GM23338 (cell line): ENCODE measurements at regions not wholly inside any gene's neighbourhood (a gene's known extent, or its start where the extent isn't known, plus 50 kb on each side); places are given as distances from the start of the nearest gene placed in this dataset.

Source experiments
- ATAC-seq: fragments of 200-7000 bp; cut with Tn5 transposase; 3 replicates; pipeline ENCODE4 v1.9.1; 2020
- DNase-seq: peaks from one replicate; pipeline ENCODE4 v3.0.0-alpha.2; 2015; ENCODE audit warnings: low spot score
- H2AFZ ChIP-seq: fragments of 200-600 bp; sonication (generic); 2 replicates; pipeline ENCODE4 v1.8.0; 2016; ENCODE audit warnings: antibody characterized with exemption, mild to moderate bottlenecking, moderate library complexity
- H3F3A ChIP-seq: fragments of 200-600 bp; sonication (generic); replicated peaks from 2 replicates; pipeline ENCODE4 v1.8.0; 2017; ENCODE audit warnings: antibody characterized with exemption, mixed run types, low read depth
- H3K27ac ChIP-seq: fragments of 200-600 bp; sonication (generic); 2 replicates; pipeline ENCODE4 v1.6.1; 2016; ENCODE audit warnings: low read depth
- H3K27me3 ChIP-seq: fragments of 200-600 bp; sonication (generic); 2 replicates; pipeline ENCODE4 v1.8.0; 2016; ENCODE audit warnings: mild to moderate bottlenecking, mixed run types, moderate library complexity; ENCODE audit not compliant: insufficient read depth
- H3K36me3 ChIP-seq: fragments of 200-600 bp; sonication (generic); 2 replicates; pipeline ENCODE4 v1.8.0; 2016; ENCODE audit warnings: mild to moderate bottlenecking; ENCODE audit not compliant: insufficient read depth
- H3K4me1 ChIP-seq: fragments of 200-600 bp; sonication (generic); 2 replicates; pipeline ENCODE4 v1.8.0; 2016; ENCODE audit warnings: mild to moderate bottlenecking, moderate library complexity; ENCODE audit not compliant: insufficient read depth
- H3K4me2 ChIP-seq: fragments of 200-600 bp; sonication (generic); 2 replicates; pipeline ENCODE4 v1.7.1; 2017; ENCODE audit warnings: mixed run types
- H3K4me3 ChIP-seq: fragments of 200-600 bp; sonication (generic); 2 replicates; pipeline ENCODE4 v1.6.1; 2016; ENCODE audit warnings: mixed run types
- H3K79me2 ChIP-seq: fragments of 200-600 bp; sonication (generic); replicated peaks from 2 replicates; pipeline ENCODE4 v1.8.0; 2017; ENCODE audit warnings: mild to moderate bottlenecking; ENCODE audit not compliant: insufficient read depth
- H3K9me2 ChIP-seq: fragments of 200-600 bp; sonication (generic); 2 replicates; pipeline ENCODE4 v1.8.0; 2017; ENCODE audit not compliant: insufficient read depth
- H4K20me1 ChIP-seq: fragments of 200-600 bp; sonication (generic); replicated peaks from 2 replicates; pipeline ENCODE4 v1.8.0; 2017; ENCODE audit warnings: mild to moderate bottlenecking; ENCODE audit not compliant: insufficient read depth
- H3K27ac Mint-ChIP-seq: 2 replicates; pipeline ENCODE4 v1.8.0; 2020; ENCODE audit warnings: inconsistent platforms, mild to moderate bottlenecking, moderate library complexity, mixed read lengths
- H3K27me3 Mint-ChIP-seq: 3 replicates; pipeline ENCODE4 v1.8.0; 2022; ENCODE audit warnings: low read depth, mild to moderate bottlenecking, moderate library complexity, mixed read lengths, inconsistent platforms; ENCODE audit not compliant: insufficient read depth, poor library complexity
- H3K36me3 Mint-ChIP-seq: 3 replicates; pipeline ENCODE4 v1.8.0; 2021; ENCODE audit warnings: low read depth, mild to moderate bottlenecking, inconsistent platforms, moderate library complexity, mixed read lengths
- H3K4me1 Mint-ChIP-seq: 3 replicates; pipeline ENCODE4 v1.8.0; 2020; ENCODE audit warnings: mild to moderate bottlenecking, inconsistent platforms, mixed read lengths
- H3K4me3 Mint-ChIP-seq: 3 replicates; pipeline ENCODE4 v1.8.0; 2021; ENCODE audit warnings: moderate library complexity, mild to moderate bottlenecking, inconsistent platforms, mixed read lengths
- H3K9me3 Mint-ChIP-seq: 3 replicates; pipeline ENCODE4 v1.8.0; 2020; ENCODE audit warnings: moderate library complexity, mild to moderate bottlenecking, inconsistent platforms, mixed read lengths
- CREB1 ChIP-seq: fragments of 250-450 bp; sonication (Bioruptor Pico); IDR thresholded peaks from 2 replicates; pipeline ENCODE4 v1.5.0; 2020; ENCODE audit warnings: low read depth, mild to moderate bottlenecking, moderate library complexity
- EZH2 ChIP-seq: fragments of 200-600 bp; sonication (generic); IDR thresholded peaks from one replicate; pipeline ENCODE4 v1.8.0; 2017; ENCODE audit warnings: antibody characterized with exemption, mild to moderate bottlenecking, low read depth; ENCODE audit not compliant: unreplicated experiment
- EZH2phosphoT487 ChIP-seq: fragments of 200-600 bp; sonication (generic); IDR thresholded peaks from one replicate; pipeline ENCODE4 v1.8.1; 2018; ENCODE audit warnings: antibody characterized with exemption; ENCODE audit not compliant: unreplicated experiment
- JUNB ChIP-seq: IDR thresholded peaks from one replicate; pipeline ENCODE4 v1.6.1; 2016; ENCODE audit warnings: antibody characterized with exemption; ENCODE audit not compliant: unreplicated experiment
- NANOG ChIP-seq: IDR thresholded peaks from 2 replicates; pipeline ENCODE4 v1.6.1; 2016; ENCODE audit warnings: antibody characterized with exemption, borderline replicate concordance
- POLR2AphosphoS5 ChIP-seq: IDR thresholded peaks from 2 replicates; pipeline ENCODE4 v1.6.1; 2016; ENCODE audit warnings: antibody characterized with exemption, low read depth
- STAT1 ChIP-seq: IDR thresholded peaks from one replicate; pipeline ENCODE4 v1.6.1; 2016; ENCODE audit warnings: antibody characterized with exemption; ENCODE audit not compliant: unreplicated experiment
- ZNF114 ChIP-seq: fragments of 250-450 bp; sonication (Bioruptor Pico); IDR thresholded peaks from 2 replicates; pipeline ENCODE4 v1.5.0; 2020; ENCODE audit warnings: mild to moderate bottlenecking, moderate library complexity
- ZNF331 ChIP-seq: fragments of 250-450 bp; sonication (Bioruptor Pico); IDR thresholded peaks from 2 replicates; pipeline ENCODE4 v1.5.0; 2020; ENCODE audit warnings: low read depth, mild to moderate bottlenecking, moderate library complexity
- TF ChIP-seq, protein P1 (sequence below): IDR thresholded peaks from one replicate; pipeline ENCODE4 v1.6.1; 2018; ENCODE audit warnings: antibody characterized with exemption; ENCODE audit not compliant: unreplicated experiment
- TF ChIP-seq, protein P2 (sequence below): IDR thresholded peaks from 2 replicates; pipeline ENCODE4 v1.6.1; 2016; ENCODE audit warnings: antibody characterized with exemption
- TF ChIP-seq, protein P3 (sequence below), 2 experiments: fragments of 200-600 bp in 1 of 2; sonication (generic) in 1 of 2; conservative IDR thresholded peaks; 2 replicates each; pipeline versions ENCODE4 v1.5.1 to v1.6.1; 2016 to 2017; ENCODE audit warnings: antibody characterized with exemption in 2 of 2, low read depth in 2 of 2, mild to moderate bottlenecking in 2 of 2, moderate library complexity in 1 of 2

DNA sequence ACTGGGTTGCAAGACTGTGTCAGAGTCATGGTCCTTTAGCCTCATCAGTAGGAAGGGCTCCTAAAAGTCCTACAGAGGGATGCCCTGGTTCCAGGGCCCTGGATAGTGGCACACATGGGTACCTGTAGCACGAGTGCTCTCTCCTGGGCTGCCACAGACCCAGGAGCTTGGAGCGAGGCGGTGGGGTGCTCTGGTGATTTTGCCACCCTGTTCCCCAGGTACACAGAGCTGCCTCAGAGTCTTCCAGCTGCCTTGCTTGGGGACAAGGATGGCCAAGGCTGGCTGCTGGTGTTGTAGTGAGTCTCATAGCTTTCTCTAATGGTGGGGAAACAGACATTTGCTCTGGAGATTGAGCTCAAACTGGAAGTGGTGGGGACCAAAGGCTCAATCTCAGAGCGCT lies 53.9 kb upstream of the OLFM4 start:
- Mint-ChIP-seq H3K27ac (no peak overlapping the region; the same call in 1 of the 2 replicates), H3K27me3 (peaks cover 3% of the 10 kb centered on the region), H3K4me3 (no peak overlapping the region), H3K36me3 (no peaks in the 10 kb centered on the region), H3K4me1 (peaks cover 7% of the 10 kb centered on the region; the same call in 2 of the 3 replicates), H3K9me3 (no peaks in the 10 kb centered on the region)
- no peaks in the 10 kb centered on the region for H3K4me1 ChIP-seq
- no peaks in the 10 kb centered on the region for H3K79me2 ChIP-seq
- no peaks in the 10 kb centered on the region for H3K36me3 ChIP-seq
- H3K27me3 ChIP-seq, result no peaks in the 10 kb centered on the region
- no peaks in the 10 kb centered on the region for H4K20me1 ChIP-seq
- H3K4me3 ChIP-seq, result no peak overlapping the region
- no peaks in the 10 kb centered on the region for H3K9me2 ChIP-seq
- no peaks in the 10 kb centered on the region for H3F3A ChIP-seq
- H3K27ac ChIP-seq, result no peak overlapping the region
- no peak overlapping the region for H3K4me2 ChIP-seq
- DNase-seq (no peak), ATAC-seq (no peak)
- TF ChIP-seq EZH2phosphoT487 (no peak), JUNB (no peak), NANOG (no peak), CREB1 (no peak), ZNF114 (CRISPR knock-in tag) (no peak), ZNF331 (CRISPR knock-in tag) (no peak), EZH2 (no peak), POLR2AphosphoS5 (no peak), STAT1 (no peak)
- TF ChIP-seq, protein P1, sequence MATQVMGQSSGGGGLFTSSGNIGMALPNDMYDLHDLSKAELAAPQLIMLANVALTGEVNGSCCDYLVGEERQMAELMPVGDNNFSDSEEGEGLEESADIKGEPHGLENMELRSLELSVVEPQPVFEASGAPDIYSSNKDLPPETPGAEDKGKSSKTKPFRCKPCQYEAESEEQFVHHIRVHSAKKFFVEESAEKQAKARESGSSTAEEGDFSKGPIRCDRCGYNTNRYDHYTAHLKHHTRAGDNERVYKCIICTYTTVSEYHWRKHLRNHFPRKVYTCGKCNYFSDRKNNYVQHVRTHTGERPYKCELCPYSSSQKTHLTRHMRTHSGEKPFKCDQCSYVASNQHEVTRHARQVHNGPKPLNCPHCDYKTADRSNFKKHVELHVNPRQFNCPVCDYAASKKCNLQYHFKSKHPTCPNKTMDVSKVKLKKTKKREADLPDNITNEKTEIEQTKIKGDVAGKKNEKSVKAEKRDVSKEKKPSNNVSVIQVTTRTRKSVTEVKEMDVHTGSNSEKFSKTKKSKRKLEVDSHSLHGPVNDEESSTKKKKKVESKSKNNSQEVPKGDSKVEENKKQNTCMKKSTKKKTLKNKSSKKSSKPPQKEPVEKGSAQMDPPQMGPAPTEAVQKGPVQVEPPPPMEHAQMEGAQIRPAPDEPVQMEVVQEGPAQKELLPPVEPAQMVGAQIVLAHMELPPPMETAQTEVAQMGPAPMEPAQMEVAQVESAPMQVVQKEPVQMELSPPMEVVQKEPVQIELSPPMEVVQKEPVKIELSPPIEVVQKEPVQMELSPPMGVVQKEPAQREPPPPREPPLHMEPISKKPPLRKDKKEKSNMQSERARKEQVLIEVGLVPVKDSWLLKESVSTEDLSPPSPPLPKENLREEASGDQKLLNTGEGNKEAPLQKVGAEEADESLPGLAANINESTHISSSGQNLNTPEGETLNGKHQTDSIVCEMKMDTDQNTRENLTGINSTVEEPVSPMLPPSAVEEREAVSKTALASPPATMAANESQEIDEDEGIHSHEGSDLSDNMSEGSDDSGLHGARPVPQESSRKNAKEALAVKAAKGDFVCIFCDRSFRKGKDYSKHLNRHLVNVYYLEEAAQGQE, result no peak
- TF ChIP-seq, protein P2, sequence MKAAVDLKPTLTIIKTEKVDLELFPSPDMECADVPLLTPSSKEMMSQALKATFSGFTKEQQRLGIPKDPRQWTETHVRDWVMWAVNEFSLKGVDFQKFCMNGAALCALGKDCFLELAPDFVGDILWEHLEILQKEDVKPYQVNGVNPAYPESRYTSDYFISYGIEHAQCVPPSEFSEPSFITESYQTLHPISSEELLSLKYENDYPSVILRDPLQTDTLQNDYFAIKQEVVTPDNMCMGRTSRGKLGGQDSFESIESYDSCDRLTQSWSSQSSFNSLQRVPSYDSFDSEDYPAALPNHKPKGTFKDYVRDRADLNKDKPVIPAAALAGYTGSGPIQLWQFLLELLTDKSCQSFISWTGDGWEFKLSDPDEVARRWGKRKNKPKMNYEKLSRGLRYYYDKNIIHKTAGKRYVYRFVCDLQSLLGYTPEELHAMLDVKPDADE, result no peak
- TF ChIP-seq, protein P3, sequence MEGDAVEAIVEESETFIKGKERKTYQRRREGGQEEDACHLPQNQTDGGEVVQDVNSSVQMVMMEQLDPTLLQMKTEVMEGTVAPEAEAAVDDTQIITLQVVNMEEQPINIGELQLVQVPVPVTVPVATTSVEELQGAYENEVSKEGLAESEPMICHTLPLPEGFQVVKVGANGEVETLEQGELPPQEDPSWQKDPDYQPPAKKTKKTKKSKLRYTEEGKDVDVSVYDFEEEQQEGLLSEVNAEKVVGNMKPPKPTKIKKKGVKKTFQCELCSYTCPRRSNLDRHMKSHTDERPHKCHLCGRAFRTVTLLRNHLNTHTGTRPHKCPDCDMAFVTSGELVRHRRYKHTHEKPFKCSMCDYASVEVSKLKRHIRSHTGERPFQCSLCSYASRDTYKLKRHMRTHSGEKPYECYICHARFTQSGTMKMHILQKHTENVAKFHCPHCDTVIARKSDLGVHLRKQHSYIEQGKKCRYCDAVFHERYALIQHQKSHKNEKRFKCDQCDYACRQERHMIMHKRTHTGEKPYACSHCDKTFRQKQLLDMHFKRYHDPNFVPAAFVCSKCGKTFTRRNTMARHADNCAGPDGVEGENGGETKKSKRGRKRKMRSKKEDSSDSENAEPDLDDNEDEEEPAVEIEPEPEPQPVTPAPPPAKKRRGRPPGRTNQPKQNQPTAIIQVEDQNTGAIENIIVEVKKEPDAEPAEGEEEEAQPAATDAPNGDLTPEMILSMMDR (conservative IDR thresholded peaks at IDR 0.05; ENCODE audit: low read depth in 2 of 2), result no peak
- no peak overlapping the region for H2AFZ ChIP-seq
